IMR-90 (cell line): ENCODE measurements at regions not wholly inside any gene's neighbourhood (a gene's known extent, or its start where the extent isn't known, plus 50 kb on each side); places are given as distances from the start of the nearest gene placed in this dataset.

Experiments used
- ATAC-seq: fragments of 200-7000 bp; cut with Tn5 transposase; 2 replicates; pipeline ENCODE4 v1.9.1; 2020; ENCODE audit warnings: low read depth, mild to moderate bottlenecking, moderate library complexity
- BruUV-seq: library from RNA; stranded (reverse); fragments of 400-500 nt; replicated peaks from 2 replicates; lab custom pipeline; 2021; lab: Mats Ljungman, UMichigan
- CTCF ChIA-PET: fragments of 300-600 bp; formaldehyde crosslinking; extraction: SDS; loops from one replicate; lab custom pipeline; 2021; ENCODE audit warnings: antibody characterized with exemption; lab: Yijun Ruan, JAX
- POLR2A ChIA-PET: fragments of 300-600 bp; sonication (Branson Sonifier 250); formaldehyde crosslinking; loops from one replicate; lab custom pipeline; 2022; ENCODE audit warnings: antibody characterized with exemption; ENCODE audit not compliant: unreplicated experiment; lab: Charles Lee
- DNase-seq: peaks from one replicate; pipeline ENCODE4 v3.0.0; 2013
- H2AFZ ChIP-seq: replicated peaks from 2 replicates; pipeline ENCODE3; 2013; ENCODE audit warnings: low read length, mild to moderate bottlenecking; ENCODE audit not compliant: poor library complexity
- H2AK5ac ChIP-seq: 2 replicates; pipeline ENCODE4 v1.6.1; 2013; ENCODE audit warnings: low read depth, low read length, inconsistent platforms
- H2AK9ac ChIP-seq: replicated peaks from 2 replicates; pipeline ENCODE3; 2013; ENCODE audit warnings: mild to moderate bottlenecking, low read depth, low read length, moderate library complexity; ENCODE audit not compliant: poor library complexity
- H2BK120ac ChIP-seq: 2 replicates; pipeline ENCODE4 v1.6.1; 2013; ENCODE audit warnings: low read depth, low read length, inconsistent platforms
- H2BK15ac ChIP-seq: 3 replicates; pipeline ENCODE4 v1.6.1; 2013; ENCODE audit warnings: low read depth, low read length, inconsistent platforms
- H2BK20ac ChIP-seq: 2 replicates; pipeline ENCODE4 v1.6.1; 2013; ENCODE audit warnings: low read depth, mild to moderate bottlenecking, inconsistent platforms, low read length, moderate library complexity
- H2BK5ac ChIP-seq: 2 replicates; pipeline ENCODE4 v1.6.1; 2013; ENCODE audit warnings: mild to moderate bottlenecking, low read depth, low read length, inconsistent platforms; ENCODE audit not compliant: poor library complexity, severe bottlenecking
- H3K14ac ChIP-seq: replicated peaks from 2 replicates; pipeline ENCODE4 v1.6.1; 2013; ENCODE audit warnings: low read depth, low read length, inconsistent platforms
- H3K18ac ChIP-seq: 2 replicates; pipeline ENCODE4 v1.6.1; 2013; ENCODE audit warnings: low read depth, low read length, control low read depth
- H3K23ac ChIP-seq: 2 replicates; pipeline ENCODE4 v1.6.1; 2013; ENCODE audit warnings: low read depth, low read length, inconsistent platforms
- H3K27ac ChIP-seq: 2 replicates; pipeline ENCODE4 v1.5.1; 2013; ENCODE audit warnings: mild to moderate bottlenecking, control low read depth, low read length; ENCODE audit not compliant: insufficient read depth
- H3K27me3 ChIP-seq: 2 replicates; pipeline ENCODE4 v1.6.1; 2013; ENCODE audit warnings: low read length; ENCODE audit not compliant: control insufficient read depth, insufficient read depth
- H3K36me3 ChIP-seq: 2 replicates; pipeline ENCODE4 v1.6.1; 2013; ENCODE audit warnings: low read length, mixed read lengths; ENCODE audit not compliant: control insufficient read depth, insufficient read depth
- H3K4ac ChIP-seq: 2 replicates; pipeline ENCODE4 v1.6.1; 2013; ENCODE audit warnings: low read depth, low read length, inconsistent platforms
- H3K4me1 ChIP-seq: 2 replicates; pipeline ENCODE4 v1.6.1; 2013; ENCODE audit warnings: low read length, mixed read lengths; ENCODE audit not compliant: control insufficient read depth, insufficient read depth
- H3K4me2 ChIP-seq: 2 replicates; pipeline ENCODE4 v1.6.1; 2013; ENCODE audit warnings: low read depth, mild to moderate bottlenecking, control low read depth, low read length, moderate library complexity
- H3K4me3 ChIP-seq: 2 replicates; pipeline ENCODE4 v1.5.1; 2013; ENCODE audit warnings: low read depth, mild to moderate bottlenecking, control low read depth, low read length, moderate library complexity; ENCODE audit not compliant: insufficient read depth
- H3K56ac ChIP-seq: 2 replicates; pipeline ENCODE4 v1.6.1; 2013; ENCODE audit warnings: low read length, inconsistent platforms; ENCODE audit not compliant: insufficient read depth; ENCODE audit errors: extremely low read depth
- H3K79me1 ChIP-seq, 2 experiments: 2 replicates each; pipeline ENCODE4 v1.6.1; 2013; ENCODE audit warnings: low read length in 2 of 2, inconsistent platforms in 1 of 2, low read depth in 1 of 2
- H3K9ac ChIP-seq: 2 replicates; pipeline ENCODE4 v1.6.1; 2013; ENCODE audit warnings: low read depth, low read length, control low read depth
- H3K9me1 ChIP-seq: 2 replicates; pipeline ENCODE4 v1.6.1; 2013; ENCODE audit warnings: low read length, inconsistent platforms; ENCODE audit not compliant: insufficient read depth
- H3K9me3 ChIP-seq: 2 replicates; pipeline ENCODE4 v1.6.1; 2013; ENCODE audit warnings: low read length; ENCODE audit not compliant: control insufficient read depth, insufficient read depth
- H4K20me1 ChIP-seq: 2 replicates; pipeline ENCODE4 v1.6.1; 2013; ENCODE audit warnings: low read length, inconsistent platforms; ENCODE audit not compliant: insufficient read depth
- H4K5ac ChIP-seq: 2 replicates; pipeline ENCODE4 v1.6.1; 2013; ENCODE audit warnings: mild to moderate bottlenecking, low read depth, low read length, control low read depth
- H4K8ac ChIP-seq, 2 experiments: 2 replicates each; pipeline ENCODE4 v1.6.1; 2013; ENCODE audit warnings: low read depth in 2 of 2, low read length in 2 of 2, control low read depth in 1 of 2, inconsistent platforms in 1 of 2
- H4K91ac ChIP-seq: 2 replicates; pipeline ENCODE4 v1.6.1; 2013; ENCODE audit warnings: low read depth, low read length, inconsistent platforms; ENCODE audit not compliant: insufficient read depth
- CEBPB ChIP-seq: IDR thresholded peaks from 2 replicates; pipeline ENCODE4 v1.6.1; 2012; ENCODE audit warnings: low read depth, low read length, improper control_type of control experiment
- MAFK ChIP-seq: IDR thresholded peaks from 2 replicates; pipeline ENCODE4 v1.6.1; 2012; ENCODE audit warnings: low read depth, low read length, improper control_type of control experiment
- MAZ ChIP-seq: IDR thresholded peaks from 2 replicates; pipeline ENCODE4 v1.6.1; 2012; ENCODE audit warnings: low read depth, mild to moderate bottlenecking, low read length, improper control_type of control experiment, moderate library complexity, borderline replicate concordance
- RCOR1 ChIP-seq: IDR thresholded peaks from 2 replicates; pipeline ENCODE4 v1.6.1; 2012; ENCODE audit warnings: mild to moderate bottlenecking, low read length, improper control_type of control experiment; ENCODE audit not compliant: insufficient replicate concordance
- WGBS, 2 experiments: methylation state at CpG; one replicate each; pipeline versions ENCODE4 v1.1.5 to v1.1.7; 2013; ENCODE audit warnings: missing lambda C conversion rate in 2 of 2; ENCODE audit not compliant: insufficient read length in 1 of 2; ENCODE audit errors: extremely low coverage in 2 of 2; 5-methylcytosine and 5-hydroxymethylcytosine counted together
- dilution Hi-C: fragments of 300-500 bp; cut with HindIII; formaldehyde crosslinking; loops from one replicate; pipeline ENCODE4 v1.14.3; 2018; ENCODE audit warnings: low sequenced_read_pairs; ENCODE audit not compliant: unreplicated experiment
- in situ Hi-C: fragments of 300-500 bp; cut with MboI; formaldehyde crosslinking; loops from 3 replicates; pipeline ENCODE4 v1.14.3; 2019; ENCODE audit warnings: low sequenced_read_pairs, inconsistent platforms, mixed read lengths
- intact Hi-C: fragments of 100-400 bp; cut with micrococcal nuclease; formaldehyde crosslinking; loops from 2 replicates; pipeline ENCODE4 v1.10.0; 2022
- TF ChIP-seq, protein P1 (sequence below): fragments of 150-350 bp; IDR thresholded peaks from 2 replicates; pipeline ENCODE4 v1.6.1; 2016; ENCODE audit warnings: low read depth, mild to moderate bottlenecking, low read length, moderate library complexity, borderline replicate concordance
- TF ChIP-seq, protein P2 (sequence below): fragments of 150-350 bp; IDR thresholded peaks from 2 replicates; pipeline ENCODE4 v1.6.1; 2017; ENCODE audit warnings: mild to moderate bottlenecking, antibody characterized with exemption, low read length, low read depth

DNA sequence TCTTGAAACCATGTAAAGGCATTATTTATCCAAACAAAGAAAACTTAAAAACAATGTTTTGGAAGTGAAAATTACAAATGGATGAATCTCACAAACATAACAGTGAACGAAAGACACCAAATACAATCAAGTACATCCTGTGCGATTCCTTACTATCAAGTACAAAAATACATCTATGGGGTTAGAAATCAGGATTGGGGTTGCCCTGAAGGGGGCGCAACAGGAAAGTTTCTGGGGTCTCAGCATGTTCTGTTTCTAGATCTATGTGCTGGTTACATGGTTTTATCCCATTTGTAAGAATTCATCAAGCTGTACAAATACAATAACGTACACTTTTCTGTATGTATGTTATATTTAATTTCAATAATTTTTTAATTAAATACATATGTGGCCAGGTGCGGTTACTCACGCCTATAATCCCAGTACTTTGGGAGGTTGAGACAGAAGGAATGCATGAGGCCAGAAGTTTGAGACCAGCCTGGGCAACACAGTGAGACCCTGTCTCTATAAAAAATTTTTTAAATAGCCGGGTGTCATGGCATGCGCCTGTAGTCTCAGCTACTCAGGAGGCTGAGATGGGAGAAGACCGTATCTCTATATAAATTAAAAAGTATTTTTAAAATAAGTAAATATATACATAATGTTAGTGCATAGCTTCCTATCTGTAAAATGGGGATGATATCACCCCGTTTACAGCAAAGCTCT lies 121.5 kb upstream of the SOD1 start:
- in situ Hi-C loops (no loop called here), dilution Hi-C loops (no loop called here), intact Hi-C loops (no loop called here)
- Histone ChIP-seq H3K4me3 (no peak overlapping the region), H3K79me1 (no peaks in the 10 kb centered on the region), H3K14ac (no peak overlapping the region), H3K9ac (no peak overlapping the region), H2AK5ac (no peak overlapping the region), H3K27me3 (peaks cover 6% of the 10 kb centered on the region; the same call in 1 of the 2 replicates), H3K9me1 (no peaks in the 10 kb centered on the region), H3K36me3 (no peaks in the 10 kb centered on the region), H4K8ac (no peak overlapping the region), H3K18ac (no peak overlapping the region), H4K91ac (no peak overlapping the region), H4K20me1 (no peaks in the 10 kb centered on the region), H3K4ac (no peak overlapping the region), H3K56ac (no peak overlapping the region), H2BK120ac (no peak overlapping the region), H2BK5ac (no peak overlapping the region), H4K5ac (no peak overlapping the region), H3K4me1 (no peaks in the 10 kb centered on the region), H3K23ac (no peak overlapping the region), H2BK15ac (no peak overlapping the region), H2AFZ (no peak overlapping the region), H2BK20ac (no peak overlapping the region), H3K9me3 (no peaks in the 10 kb centered on the region), H2AK9ac (no peak overlapping the region), H3K27ac (no peak overlapping the region), H3K4me2 (no peak overlapping the region)
- DNase-seq = no peak
- ChIA-PET POLR2A (no interaction called here), CTCF (no interaction called here)
- BruUV-seq = no TSS peak
- no CpG with 5 or more reads among the region's 10 CpGs for WGBS, 2 experiments
- ATAC-seq = no peak
- TF ChIP-seq, protein P1, sequence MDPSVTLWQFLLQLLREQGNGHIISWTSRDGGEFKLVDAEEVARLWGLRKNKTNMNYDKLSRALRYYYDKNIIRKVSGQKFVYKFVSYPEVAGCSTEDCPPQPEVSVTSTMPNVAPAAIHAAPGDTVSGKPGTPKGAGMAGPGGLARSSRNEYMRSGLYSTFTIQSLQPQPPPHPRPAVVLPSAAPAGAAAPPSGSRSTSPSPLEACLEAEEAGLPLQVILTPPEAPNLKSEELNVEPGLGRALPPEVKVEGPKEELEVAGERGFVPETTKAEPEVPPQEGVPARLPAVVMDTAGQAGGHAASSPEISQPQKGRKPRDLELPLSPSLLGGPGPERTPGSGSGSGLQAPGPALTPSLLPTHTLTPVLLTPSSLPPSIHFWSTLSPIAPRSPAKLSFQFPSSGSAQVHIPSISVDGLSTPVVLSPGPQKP = no peak
- TF ChIP-seq MAZ (no peak), CEBPB (no peak), MAFK (no peak), RCOR1 (no peak)
- TF ChIP-seq, protein P2, sequence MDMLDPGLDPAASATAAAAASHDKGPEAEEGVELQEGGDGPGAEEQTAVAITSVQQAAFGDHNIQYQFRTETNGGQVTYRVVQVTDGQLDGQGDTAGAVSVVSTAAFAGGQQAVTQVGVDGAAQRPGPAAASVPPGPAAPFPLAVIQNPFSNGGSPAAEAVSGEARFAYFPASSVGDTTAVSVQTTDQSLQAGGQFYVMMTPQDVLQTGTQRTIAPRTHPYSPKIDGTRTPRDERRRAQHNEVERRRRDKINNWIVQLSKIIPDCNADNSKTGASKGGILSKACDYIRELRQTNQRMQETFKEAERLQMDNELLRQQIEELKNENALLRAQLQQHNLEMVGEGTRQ = no peak
